GM21737 (cell line): ENCODE measurements at regions not wholly inside any gene's neighbourhood (a gene's known extent, or its start where the extent isn't known, plus 50 kb on each side); places are given as distances from the start of the nearest gene placed in this dataset.

ENCODE experiments used
- ATAC-seq: cut with Tn5 transposase; IDR thresholded peaks from one replicate; pipeline ENCODE4 v1.9.1; 2021; ENCODE audit warnings: mild to moderate bottlenecking, moderate library complexity; ENCODE audit not compliant: unreplicated experiment

DNA sequence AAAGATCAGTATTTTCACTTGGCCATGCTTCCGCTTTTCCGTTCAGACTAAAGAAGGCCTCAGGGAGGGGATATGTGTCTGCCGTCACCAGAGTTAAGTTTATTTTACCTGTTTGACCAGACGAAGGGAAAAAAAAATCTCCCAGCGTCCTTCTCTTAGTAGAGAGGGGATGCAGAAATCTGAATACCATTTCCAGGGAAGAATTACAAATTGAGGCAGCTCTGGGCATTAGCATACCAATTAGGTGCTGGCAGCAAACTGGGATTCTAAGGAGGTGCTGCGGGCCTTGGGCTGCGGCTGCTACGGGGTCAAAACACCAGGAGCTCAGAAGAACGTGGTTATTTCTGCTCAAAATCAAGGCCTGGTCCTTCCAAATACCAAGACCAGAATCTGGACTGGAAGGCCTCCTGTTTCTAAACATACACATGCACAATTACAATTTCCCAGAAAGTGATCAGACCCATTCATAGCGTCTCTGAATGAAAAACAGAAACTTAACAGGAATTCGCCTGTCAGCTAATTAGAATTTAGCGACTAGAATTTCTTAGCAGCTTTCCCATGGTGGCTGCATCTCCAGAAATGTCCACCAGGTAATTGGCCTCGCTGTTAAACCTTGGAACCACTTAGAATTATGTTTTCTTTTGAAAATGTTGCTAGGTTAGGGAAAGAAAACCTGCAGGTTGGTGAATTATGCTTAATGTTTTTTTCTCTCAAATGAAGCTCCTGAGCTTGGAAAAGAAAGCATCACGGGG, 617.0 kb downstream of the VRK1 start:
- ATAC-seq = no peak

- ATAC-seq = no peak
Measured at GRCh38 chr14:97414718-97415098, 617.5 kb downstream of the VRK1 start.

DNA sequence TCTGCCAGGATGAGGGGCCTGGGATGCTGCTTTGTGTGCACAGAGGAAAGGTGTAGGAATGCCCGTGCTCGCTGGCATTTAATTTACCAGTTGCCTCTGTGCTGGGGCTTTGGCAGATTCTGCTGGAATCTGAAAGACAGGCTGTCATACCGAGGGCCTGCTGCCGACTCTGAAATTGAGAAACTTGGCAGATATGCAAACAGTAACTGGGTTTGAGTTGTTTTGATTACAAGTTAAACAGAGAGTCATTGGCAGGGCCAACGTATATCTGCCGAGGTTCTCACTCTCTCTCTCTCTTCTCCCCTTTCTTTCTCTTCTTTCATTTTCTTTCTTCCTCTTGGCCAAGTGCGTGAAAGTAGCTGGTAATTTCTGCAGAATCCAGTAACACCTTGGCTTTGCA, 618.7 kb downstream of the VRK1 start:
- no peak for ATAC-seq

GRCh38 chr14:97416550-97416949, 619.4 kb downstream of the VRK1 start:
- ATAC-seq = no peak

DNA sequence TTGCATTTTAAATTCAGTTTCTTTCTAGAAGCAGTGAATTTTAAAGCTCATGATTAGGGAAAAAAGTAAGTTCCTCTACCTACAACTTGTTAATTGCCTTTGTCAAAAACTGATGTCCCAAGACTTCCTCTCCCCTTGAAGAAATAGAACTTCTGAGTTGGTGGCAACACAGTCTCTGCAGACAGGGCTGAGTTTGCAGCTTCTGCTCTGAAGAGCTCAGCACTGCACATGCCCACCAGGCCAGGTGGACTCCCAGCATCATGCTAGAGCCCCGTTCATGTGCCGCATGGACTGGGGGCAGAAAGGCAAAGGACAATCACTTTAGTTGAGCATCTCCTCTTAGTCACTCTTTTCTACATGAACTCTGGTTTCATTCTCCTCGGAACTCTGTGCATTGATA, 620.1 kb downstream of the VRK1 start:
- no peak for ATAC-seq

DNA sequence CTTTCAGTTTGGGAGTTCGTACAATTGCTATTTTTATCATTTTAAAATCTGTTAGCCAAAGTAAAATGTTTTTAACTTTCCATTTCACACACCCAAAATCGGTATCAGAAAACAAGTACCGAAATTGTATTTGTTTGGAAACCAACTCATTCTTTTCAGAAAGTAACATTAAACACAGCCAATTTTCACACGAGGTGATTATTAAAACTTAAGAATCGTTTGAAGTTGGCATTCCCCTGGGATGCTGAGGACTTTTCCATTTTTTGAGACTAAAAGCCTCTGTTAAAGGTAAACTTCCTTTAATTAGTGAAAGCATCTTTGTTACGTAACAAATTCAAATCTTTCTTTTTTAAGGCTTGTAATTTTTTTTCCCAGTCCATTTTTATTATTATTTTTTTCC, 623.0 kb downstream of the VRK1 start:
- ATAC-seq = no peak

DNA sequence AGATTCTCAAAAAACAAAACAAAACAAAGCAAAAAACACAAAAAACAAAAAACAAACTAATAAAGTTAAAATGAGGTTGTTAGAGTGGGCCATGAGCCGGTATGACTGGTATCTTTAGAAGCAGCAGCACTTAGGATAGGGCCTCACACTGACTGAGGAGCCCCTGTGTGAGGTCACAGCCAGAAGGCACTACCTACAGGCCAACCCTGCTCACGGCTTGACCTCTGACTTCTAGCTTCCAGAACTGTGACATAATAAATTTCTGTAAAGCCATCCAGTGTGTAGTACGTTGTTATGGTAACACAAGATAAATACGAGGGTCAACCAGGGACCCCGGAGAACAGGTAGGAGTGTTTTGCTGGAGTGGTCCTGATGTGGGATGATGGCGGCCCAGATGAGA, 629.6 kb downstream of the VRK1 start:
- ATAC-seq = no peak

GRCh38 chr14:97428808-97429440, 631.7 kb downstream of the VRK1 start:
- ATAC-seq = no peak

DNA sequence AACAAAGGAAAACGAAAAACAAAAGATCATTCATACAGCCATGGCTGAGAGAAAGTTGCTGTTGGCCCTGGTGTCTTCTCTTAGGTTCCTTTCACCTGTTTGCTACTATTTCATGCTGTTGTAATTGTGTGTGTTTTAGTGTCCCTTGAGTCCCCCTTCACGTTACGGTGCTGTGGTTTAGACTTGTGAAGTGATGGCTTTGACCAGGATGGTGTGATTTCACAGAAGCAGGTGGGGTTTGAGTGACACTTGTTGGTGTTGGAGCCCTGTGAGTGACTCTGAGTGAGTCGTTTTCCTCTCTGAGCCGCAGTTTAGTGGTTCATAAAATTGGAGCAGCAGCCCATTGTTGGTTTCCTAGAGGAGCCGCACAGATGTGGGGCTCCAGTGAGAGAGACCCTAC, 635.4 kb downstream of the VRK1 start:
- ATAC-seq = no peak

- no peak for ATAC-seq
Measured at GRCh38 chr14:97441740-97442362, 644.7 kb downstream of the VRK1 start.

DNA sequence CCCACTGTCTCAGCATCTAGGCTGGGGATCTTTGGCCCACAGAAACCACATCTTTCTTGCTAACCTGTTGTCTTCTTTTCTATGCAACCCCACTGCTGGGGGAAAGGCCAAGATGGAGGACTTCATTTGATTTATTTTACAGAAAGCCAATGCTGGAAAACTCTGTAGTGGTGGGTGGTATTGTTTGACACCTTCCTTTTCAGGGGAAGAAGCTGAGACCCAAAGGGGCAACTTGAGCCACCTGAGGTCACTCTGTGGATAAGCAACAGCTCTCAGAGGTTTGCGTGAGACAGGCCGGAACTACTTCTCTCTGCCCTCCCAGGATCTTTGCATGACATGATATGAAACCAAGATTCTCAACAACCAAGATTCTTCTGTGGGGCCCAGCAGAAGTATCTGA, 645.2 kb downstream of the VRK1 start:
- ATAC-seq = no peak

DNA sequence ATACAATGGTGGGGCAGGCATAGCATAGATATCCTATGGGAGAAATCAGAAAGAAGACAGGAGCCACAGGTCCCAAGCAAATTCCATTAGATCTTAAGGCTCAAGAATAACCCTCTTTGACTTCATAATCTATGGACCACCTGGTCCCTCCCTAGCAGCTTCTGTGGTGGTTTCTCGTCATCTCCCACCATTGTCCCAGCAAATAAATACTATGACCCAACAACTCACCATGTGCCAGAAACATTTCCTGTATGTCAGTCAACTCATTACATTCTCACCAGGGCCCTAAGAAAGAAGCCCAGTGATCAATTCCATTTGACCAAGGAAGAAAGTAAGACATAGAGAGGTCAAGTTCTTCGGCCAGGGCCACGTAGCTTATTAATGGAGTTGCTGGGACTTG, 646.2 kb downstream of the VRK1 start:
- ATAC-seq = no peak

- ATAC-seq = no peak
Measured at GRCh38 chr14:97444248-97444647, 647.1 kb downstream of the VRK1 start.

GRCh38 chr14:97445367-97445766, 648.2 kb downstream of the VRK1 start:
- ATAC-seq = no peak

DNA sequence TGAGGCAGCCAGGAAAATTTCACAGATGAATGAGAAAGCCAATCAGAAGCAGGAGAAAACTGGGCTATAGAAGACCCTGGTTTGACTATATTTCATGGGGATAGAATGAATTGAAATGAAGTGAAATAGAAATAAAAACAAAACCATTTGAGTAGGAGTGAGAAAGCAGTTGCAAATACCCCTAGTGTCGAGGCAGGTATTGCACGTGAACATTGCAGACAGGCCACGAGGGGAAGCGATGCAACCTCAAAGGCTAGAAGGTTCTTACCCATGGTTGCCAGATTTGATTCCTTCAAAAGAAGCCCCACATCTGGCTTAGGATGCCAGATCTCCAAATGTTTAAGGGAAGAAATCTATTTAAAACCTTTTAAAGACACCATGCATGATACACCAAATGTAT, 648.9 kb downstream of the VRK1 start:
- ATAC-seq = no peak

DNA sequence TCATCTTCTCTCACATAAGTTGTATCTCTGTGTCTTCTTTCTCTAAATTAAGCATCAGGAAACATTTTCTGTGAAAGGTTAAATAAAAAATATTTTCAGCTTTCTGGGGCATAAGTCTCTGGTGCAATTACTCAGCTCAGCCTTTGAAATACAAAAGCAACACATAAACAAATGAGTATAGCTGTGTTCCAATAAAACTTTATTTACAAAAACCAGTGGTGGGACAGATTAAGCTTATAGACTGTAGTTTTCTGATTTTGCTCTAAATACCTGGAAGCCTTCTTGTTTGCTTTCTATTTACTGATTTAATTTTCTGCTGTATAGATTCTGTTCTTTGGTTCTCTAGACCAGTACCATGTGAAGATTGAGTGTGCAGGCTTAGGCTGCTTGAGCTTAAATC, 655.1 kb downstream of the VRK1 start:
- ATAC-seq = no peak

DNA sequence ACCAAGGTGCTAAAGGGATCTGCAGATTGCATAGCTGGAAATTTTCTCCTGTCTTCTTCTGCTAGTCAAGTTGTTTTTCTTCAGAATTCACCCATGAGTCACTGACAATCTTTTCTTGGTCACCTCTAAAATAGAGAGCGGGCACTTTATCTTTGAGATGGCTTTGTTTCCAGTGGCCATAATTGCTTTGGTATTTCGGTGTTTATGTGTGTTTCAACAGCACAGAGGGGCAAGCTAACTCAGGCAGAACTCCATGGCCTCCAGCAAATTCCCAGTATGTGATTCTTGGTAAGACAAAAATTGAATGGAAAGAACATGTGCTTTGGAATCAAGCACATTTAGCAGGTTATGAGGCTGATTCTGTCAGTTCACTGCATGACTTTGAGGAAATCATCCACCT, 656.8 kb downstream of the VRK1 start:
- no peak for ATAC-seq

GRCh38 chr14:97456462-97456861, 659.3 kb downstream of the VRK1 start:
- ATAC-seq = no peak

GRCh38 chr14:97456958-97457357, 659.8 kb downstream of the VRK1 start:
- ATAC-seq = no peak

DNA sequence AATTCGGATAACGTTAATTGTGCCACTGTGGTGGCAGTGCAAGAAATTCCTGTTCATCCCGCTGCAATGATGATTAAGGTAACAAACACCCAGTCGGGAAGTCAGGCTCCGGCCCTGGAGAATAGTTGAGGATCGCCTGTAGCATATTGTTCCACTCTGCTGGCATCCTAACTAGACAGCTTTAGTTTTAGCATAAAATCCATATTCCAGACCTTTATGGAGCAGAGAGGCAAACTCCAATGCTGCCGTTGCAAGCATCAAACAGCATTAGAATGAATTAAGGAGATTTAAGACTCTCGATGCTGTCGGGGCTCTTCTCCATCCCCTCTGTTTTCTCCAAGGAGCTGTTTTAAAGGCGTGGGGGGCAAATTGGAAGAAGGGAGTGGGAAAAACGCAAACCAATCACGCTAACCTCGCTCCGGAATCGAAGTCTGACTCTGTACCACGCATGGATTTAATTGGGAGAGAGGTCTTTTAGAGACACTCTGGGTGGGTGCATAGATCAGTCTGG, 660.4 kb downstream of the VRK1 start:
- no peak for ATAC-seq

DNA sequence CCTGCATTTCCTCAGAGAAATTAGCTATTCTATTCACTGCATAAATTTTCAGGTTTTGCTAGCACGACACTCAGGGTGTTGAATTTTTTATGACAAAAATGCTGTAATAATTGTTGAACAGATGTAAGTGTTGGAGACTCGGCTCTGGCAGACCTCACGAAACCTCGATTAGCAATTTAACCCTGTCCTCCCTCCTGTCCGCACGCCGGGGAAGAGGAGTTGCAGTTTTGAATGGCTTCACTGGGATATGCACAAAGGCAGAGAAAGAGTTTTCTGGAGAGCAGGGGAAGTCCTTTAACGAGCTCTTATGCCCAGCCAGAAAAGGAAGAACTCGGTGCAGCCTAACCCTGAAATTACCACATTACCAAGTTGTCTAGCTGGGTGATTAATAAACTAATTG, 661.1 kb downstream of the VRK1 start:
- ATAC-seq = no peak
